IMR-90 (cell line): ENCODE measurements at regions not wholly inside any gene's neighbourhood (a gene's known extent, or its start where the extent isn't known, plus 50 kb on each side); places are given as distances from the start of the nearest gene placed in this dataset.

Source experiments
- BHLHE40 ChIP-seq: fragments of 150-350 bp; IDR thresholded peaks from 2 replicates; pipeline ENCODE4 v1.6.1; 2016; ENCODE audit warnings: mild to moderate bottlenecking, low read depth, low read length
- CEBPB ChIP-seq: IDR thresholded peaks from 2 replicates; pipeline ENCODE4 v1.6.1; 2012; ENCODE audit warnings: low read depth, low read length, improper control_type of control experiment
- CHD1 ChIP-seq: IDR thresholded peaks from 2 replicates; pipeline ENCODE4 v1.6.1; 2012; ENCODE audit warnings: low read depth, low read length, improper control_type of control experiment
- MAFK ChIP-seq: IDR thresholded peaks from 2 replicates; pipeline ENCODE4 v1.6.1; 2012; ENCODE audit warnings: low read depth, low read length, improper control_type of control experiment
- POLR2A ChIP-seq: IDR thresholded peaks from 2 replicates; pipeline ENCODE4 v1.6.1; 2012; ENCODE audit warnings: mild to moderate bottlenecking, low read depth, low read length
- RAD21 ChIP-seq: IDR thresholded peaks from 2 replicates; pipeline ENCODE4 v1.6.1; 2012; ENCODE audit warnings: low read length, improper control_type of control experiment
- RCOR1 ChIP-seq: IDR thresholded peaks from 2 replicates; pipeline ENCODE4 v1.6.1; 2012; ENCODE audit warnings: mild to moderate bottlenecking, low read length, improper control_type of control experiment; ENCODE audit not compliant: insufficient replicate concordance
- RFX5 ChIP-seq: IDR thresholded peaks from 2 replicates; pipeline ENCODE4 v1.8.0; 2012; ENCODE audit warnings: low read depth, mild to moderate bottlenecking, low read length, moderate library complexity
- SMC3 ChIP-seq: fragments of 150-350 bp; IDR thresholded peaks from 2 replicates; pipeline ENCODE4 v1.6.1; 2016; ENCODE audit warnings: low read depth, mild to moderate bottlenecking, antibody characterized with exemption, low read length, moderate library complexity
- TF ChIP-seq, protein P1 (sequence below): conservative IDR thresholded peaks from 2 replicates; pipeline ENCODE4 v1.5.1; 2012; ENCODE audit warnings: mild to moderate bottlenecking, low read depth, low read length, improper control_type of control experiment

GRCh38 chr6:112439432-112439831 is 92.3 kb downstream of the RFPL4B start:
- TF ChIP-seq, protein P1, sequence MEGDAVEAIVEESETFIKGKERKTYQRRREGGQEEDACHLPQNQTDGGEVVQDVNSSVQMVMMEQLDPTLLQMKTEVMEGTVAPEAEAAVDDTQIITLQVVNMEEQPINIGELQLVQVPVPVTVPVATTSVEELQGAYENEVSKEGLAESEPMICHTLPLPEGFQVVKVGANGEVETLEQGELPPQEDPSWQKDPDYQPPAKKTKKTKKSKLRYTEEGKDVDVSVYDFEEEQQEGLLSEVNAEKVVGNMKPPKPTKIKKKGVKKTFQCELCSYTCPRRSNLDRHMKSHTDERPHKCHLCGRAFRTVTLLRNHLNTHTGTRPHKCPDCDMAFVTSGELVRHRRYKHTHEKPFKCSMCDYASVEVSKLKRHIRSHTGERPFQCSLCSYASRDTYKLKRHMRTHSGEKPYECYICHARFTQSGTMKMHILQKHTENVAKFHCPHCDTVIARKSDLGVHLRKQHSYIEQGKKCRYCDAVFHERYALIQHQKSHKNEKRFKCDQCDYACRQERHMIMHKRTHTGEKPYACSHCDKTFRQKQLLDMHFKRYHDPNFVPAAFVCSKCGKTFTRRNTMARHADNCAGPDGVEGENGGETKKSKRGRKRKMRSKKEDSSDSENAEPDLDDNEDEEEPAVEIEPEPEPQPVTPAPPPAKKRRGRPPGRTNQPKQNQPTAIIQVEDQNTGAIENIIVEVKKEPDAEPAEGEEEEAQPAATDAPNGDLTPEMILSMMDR = no peak
- TF ChIP-seq RCOR1 (no peak), RFX5 (no peak), CHD1 (no peak), MAFK (no peak), POLR2A (no peak), BHLHE40 (no peak), CEBPB (no peak), SMC3 (no peak), RAD21 (no peak)
